ENCODE measurements at regions not wholly inside any gene's neighbourhood (a gene's known extent, or its start where the extent isn't known, plus 50 kb on each side); places are given as distances from the start of the nearest gene placed in this dataset.
"Not testable (repeated sequence)": the region's sequence is repeated elsewhere in the genome, so short reads cannot be mapped to it uniquely, and the experiment has no call there.

GRCh38 chr1:117314951-117315350 is 52.3 kb upstream of the MAN1A2 start:
- not testable (repeated sequence) for DNase-seq (ENCODE audit: low spot score)

GRCh38 chr1:117313555-117313954 is 53.7 kb upstream of the MAN1A2 start:
- DNase-seq (ENCODE audit: low spot score): no peak

GRCh38 chr1:117312453-117313138 is 54.7 kb upstream of the MAN1A2 start:
- peak; percentile 17 for DNase-seq (ENCODE audit: low spot score)

GRCh38 chr1:117308311-117308916 is 58.8 kb upstream of the MAN1A2 start:
- DNase-seq (ENCODE audit: low spot score): no peak

GRCh38 chr1:117301901-117302300 is 65.3 kb upstream of the MAN1A2 start:
- no peak for DNase-seq (ENCODE audit: low spot score)

GRCh38 chr1:117300183-117300582 is 67.1 kb upstream of the MAN1A2 start:
- not testable (repeated sequence) for DNase-seq (ENCODE audit: low spot score)

- DNase-seq (ENCODE audit: low spot score): no peak
These were observed 72.2 kb upstream of the MAN1A2 start for GRCh38 chr1:117295001-117295400.

GRCh38 chr1:117290890-117291289 is 76.4 kb upstream of the MAN1A2 start:
- DNase-seq (ENCODE audit: low spot score): no peak

GRCh38 chr1:117289316-117289870 is 77.9 kb upstream of the MAN1A2 start:
- DNase-seq (ENCODE audit: low spot score): no peak

- no peak for DNase-seq (ENCODE audit: low spot score)
These were observed 75.8 kb upstream of the VTCN1 start for GRCh38 chr1:117286562-117286961.

- DNase-seq (ENCODE audit: low spot score): no peak
These were observed 75.4 kb upstream of the VTCN1 start for GRCh38 chr1:117286145-117286544.

GRCh38 chr1:117284399-117285215 is 73.9 kb upstream of the VTCN1 start:
- DNase-seq (ENCODE audit: low spot score): peak; percentile 67

GRCh38 chr1:117278531-117278930 is 67.8 kb upstream of the VTCN1 start:
- DNase-seq (ENCODE audit: low spot score): no peak

- DNase-seq (ENCODE audit: low spot score): no peak
These were observed 64.3 kb upstream of the VTCN1 start for GRCh38 chr1:117275055-117275454.

- no peak for DNase-seq (ENCODE audit: low spot score)
These were observed 61.2 kb upstream of the VTCN1 start for GRCh38 chr1:117271959-117272358.

- DNase-seq (ENCODE audit: low spot score): no peak
These were observed 60.4 kb upstream of the VTCN1 start for GRCh38 chr1:117271129-117271528.

GRCh38 chr1:117270679-117271078 is 60.0 kb upstream of the VTCN1 start:
- DNase-seq (ENCODE audit: low spot score): no peak

- no peak for DNase-seq (ENCODE audit: low spot score)
These were observed 58.1 kb upstream of the VTCN1 start for GRCh38 chr1:117268535-117269455.

GRCh38 chr1:117267232-117267774 is 56.6 kb upstream of the VTCN1 start:
- no peak for DNase-seq (ENCODE audit: low spot score)

GRCh38 chr1:117262976-117263375 is 52.2 kb upstream of the VTCN1 start:
- no peak for DNase-seq (ENCODE audit: low spot score)

GRCh38 chr1:117261424-117261785 is 50.7 kb upstream of the VTCN1 start:
- no peak for DNase-seq (ENCODE audit: low spot score)
